A172 (cell line): ENCODE measurements at regions not wholly inside any gene's neighbourhood (a gene's known extent, or its start where the extent isn't known, plus 50 kb on each side); places are given as distances from the start of the nearest gene placed in this dataset.
A peak's percentile ranks its signal among the peaks of the same experiment; 100 is the strongest.

Experiments
- DNase-seq: peaks from one replicate; pipeline ENCODE4 v3.0.0-alpha.2; 2015; ENCODE audit warnings: low spot score

DNA sequence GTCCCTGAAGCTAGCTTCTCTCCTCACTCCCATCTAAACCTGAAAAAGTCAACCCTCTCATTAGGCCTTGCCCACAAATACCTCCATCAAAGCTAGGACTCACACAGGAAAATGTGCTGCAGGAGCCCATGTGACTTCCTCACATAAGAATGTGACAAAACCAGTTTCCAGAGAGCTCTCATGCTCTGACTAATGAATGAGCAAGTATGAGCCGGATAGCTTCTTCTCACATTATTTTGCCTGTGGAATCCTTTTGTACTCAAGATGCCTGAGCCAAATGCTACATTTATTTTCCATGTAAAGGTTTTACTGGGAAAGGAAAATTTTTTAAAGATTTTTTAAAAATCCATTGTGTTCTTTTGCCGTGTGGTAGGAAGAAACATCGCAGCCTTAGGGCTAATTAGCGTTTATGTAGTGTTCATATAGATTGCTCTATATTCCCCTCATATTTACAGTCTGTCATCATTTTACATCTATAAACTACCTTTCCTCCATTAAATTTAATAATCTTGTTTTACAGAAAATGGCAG is 68.6 kb upstream of the CCN6 start:
- peak; percentile 82 for DNase-seq

DNA sequence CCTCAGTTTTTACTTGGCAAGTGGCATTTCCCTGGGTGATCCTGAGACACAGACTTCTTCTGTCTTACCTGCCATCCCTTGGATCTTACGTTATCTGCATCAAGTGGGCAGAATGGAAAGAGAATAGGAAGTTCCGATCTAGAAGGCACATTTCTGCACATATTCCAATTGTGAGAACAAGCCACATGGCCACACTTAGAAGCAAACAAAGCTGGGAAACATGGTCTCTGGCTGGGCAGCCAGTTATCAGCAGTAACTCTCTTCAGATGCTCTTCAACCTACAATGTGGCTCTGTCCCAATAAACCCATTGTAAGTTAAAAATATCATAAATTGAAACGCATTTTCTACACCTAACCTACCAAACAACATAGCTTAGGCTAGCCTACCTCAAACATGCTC is 67.3 kb upstream of the CCN6 start:
- DNase-seq, result no peak

DNA sequence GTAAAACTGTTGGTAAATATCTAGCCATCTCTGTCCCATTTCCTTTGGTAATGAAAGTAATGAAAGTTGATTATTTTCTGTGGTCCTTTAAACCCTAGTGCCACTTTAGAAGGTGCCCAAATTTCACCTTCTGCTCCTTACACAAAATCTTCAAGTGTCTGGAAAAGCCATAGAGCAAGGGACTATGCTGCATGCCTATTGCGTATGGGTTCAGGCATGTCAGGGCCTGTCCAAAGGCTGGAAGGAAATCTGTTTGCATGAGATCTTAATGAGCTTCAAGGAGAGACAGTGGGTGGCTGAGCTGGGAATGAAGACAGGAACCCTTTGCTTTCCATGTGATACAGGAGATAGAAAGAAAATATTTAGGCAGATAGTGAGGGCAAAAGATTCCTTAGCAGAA is 66.6 kb upstream of the CCN6 start:
- DNase-seq, result no peak

DNA sequence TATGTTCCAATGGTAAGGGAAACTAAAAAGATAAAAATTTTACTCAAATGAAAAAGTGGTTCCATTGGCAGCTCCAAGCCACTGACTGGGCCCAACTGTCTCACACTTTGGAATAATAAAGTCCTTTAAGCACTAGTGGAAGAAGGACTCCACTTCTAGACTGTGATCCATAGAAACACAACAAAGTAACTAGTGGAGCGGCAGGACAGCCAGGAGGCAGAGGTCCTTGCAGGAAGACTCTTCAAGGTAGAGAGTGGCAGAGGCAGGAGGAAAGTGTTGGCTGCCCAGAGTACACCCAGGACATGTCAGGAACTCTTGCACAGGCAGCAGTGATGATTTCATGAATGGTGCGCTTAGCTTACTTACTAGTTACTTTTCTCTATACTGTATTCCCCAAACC is 65.0 kb upstream of the CCN6 start:
- DNase-seq, result no peak

DNA sequence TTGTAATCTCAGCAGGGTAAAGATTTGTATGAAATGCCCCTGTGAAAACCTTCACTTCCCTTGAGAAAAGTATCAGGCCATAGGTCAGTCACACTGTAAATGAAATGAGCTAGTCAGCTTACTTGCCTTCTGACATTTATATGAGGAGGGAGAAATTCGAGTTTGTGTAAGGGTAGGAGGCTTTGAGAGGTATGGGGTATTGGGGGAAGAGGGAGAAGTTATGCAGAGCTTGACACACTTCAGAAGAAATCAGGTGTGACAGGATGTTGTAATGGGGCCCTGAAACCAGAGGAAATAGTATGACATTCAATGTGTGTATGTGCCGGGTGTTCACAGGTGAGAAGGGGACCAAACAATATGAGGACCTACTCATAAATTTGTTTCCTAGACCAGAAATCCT is 64.2 kb upstream of the CCN6 start:
- no peak for DNase-seq

DNA sequence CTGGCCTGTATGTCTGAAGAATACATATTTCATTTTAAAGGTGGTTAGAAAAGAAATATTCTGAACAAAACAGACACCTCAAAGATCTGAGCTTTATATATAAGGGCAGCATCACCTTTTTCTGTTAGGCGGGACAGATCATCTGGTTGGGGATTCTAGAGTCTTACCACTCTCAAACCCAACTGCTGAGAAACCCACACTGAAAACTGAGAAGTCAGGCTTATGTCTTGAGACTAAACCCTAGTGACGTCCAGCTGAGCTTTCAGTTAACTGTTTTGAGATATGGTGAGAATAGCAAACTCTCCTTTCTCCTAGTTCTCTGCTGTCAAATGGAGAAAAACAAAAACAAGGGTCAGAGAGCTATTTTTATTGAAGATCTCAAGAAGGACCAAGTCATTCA is 63.7 kb upstream of the CCN6 start:
- DNase-seq, result no peak

DNA sequence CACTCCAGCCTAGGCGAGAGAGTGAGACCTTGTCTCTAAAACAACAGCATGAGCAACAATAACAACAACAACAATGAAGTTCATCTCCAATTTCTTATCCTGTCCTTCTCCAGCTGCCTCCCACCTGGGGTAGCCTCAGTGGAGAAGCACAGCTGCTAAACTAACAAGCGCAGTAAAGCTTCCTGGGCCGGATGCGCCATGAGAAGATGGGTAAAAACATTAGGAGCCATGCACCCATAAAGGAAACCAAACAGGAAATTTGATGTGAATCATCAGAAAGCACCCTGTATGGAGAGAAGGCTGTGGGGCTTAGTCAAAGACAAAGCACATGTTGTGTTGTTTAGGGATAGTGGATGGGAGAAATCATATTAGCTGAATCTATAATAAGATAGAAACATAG is 61.1 kb upstream of the CCN6 start:
- peak; percentile 74 for DNase-seq

DNA sequence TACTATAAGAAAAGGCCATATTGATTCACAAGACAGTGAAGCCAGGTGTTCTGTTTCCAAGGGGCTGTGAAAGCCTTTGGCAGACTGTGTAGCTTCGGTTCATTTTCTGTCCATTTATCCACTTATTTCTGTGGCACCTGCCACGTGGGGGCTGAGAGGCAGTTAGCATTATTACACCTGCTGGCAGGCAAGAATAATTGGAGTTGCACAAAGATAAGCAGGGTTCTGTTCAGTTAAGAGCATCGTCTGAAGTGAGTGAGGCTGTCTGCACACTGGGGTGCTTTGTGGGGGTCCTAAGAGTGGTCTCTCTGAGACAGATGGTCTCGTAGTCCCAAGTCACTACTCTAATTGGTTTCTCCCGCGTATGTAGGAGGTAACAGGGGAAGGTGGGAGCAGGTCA is 60.6 kb upstream of the CCN6 start:
- DNase-seq, result no peak

DNA sequence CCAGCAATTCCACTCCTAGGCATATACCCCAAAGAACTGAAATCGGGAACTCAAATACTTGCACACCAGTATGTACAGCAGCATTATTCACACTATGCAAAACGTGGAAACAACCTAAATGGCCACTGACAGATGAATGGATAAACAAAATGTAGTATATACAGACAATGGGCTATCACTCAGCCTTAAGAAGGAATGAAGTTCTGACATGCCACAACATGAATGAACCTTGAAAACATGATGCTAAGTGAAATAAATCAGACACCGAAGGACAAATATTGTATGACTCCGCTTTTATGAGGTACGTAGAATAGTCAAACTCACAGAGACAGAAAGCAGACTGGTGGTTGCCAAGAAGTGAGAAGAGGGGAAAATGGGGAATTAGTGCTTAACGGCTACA is 59.1 kb upstream of the CCN6 start:
- DNase-seq, result no peak

DNA sequence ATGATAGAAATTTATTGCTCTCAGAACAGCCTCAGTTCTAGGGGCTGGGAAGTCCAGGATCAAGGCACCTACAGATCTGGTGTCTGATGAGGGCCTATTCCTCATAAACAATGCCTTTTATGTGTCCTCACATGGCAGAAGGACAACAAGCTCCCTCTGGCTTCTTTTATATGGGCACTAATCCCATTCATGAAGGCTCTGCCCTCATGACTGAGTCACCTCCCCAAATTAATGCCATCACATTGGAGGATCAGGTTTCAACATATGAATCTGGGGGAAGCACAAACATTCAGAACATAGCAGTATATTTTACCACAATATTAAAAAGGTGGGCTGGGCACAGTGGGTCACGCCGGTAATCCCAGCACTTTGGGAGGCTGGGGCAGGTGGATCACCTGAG is 58.5 kb upstream of the CCN6 start:
- DNase-seq, result no peak

DNA sequence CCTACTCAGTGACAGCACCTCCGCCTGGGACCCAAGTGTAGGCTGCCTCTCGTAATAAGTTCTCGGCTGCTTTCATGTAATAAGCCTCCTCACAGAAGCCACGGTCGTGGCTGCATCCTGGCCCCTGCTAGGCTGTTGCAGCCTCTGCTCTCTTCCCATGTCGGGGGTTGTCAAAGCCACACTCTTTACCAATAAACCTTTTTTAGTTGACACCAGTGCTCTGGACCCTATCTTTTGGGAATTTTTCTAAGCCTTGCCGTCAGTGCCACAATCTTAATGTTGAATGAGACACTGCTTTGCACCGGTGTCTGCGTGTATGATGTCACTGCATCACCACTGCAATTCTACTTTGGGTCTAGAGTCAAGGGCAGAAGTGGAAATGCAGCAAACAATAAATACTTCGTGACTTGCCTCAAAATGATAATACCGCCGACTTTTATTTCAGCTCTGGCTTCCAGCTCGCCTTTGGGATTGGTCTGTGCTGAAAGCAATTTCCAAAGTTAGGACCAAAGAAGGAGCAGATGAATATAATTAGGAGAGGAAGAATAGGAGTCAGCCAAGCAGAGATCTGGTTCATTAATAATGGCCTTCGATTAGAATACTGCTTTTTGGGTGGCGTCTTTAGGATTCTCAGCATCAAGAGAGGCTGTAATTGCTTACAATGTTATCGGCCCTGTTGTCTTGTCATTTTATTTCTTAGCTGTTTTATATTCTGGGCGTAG is 57.6 kb upstream of the CCN6 start:
- DNase-seq, result no peak

DNA sequence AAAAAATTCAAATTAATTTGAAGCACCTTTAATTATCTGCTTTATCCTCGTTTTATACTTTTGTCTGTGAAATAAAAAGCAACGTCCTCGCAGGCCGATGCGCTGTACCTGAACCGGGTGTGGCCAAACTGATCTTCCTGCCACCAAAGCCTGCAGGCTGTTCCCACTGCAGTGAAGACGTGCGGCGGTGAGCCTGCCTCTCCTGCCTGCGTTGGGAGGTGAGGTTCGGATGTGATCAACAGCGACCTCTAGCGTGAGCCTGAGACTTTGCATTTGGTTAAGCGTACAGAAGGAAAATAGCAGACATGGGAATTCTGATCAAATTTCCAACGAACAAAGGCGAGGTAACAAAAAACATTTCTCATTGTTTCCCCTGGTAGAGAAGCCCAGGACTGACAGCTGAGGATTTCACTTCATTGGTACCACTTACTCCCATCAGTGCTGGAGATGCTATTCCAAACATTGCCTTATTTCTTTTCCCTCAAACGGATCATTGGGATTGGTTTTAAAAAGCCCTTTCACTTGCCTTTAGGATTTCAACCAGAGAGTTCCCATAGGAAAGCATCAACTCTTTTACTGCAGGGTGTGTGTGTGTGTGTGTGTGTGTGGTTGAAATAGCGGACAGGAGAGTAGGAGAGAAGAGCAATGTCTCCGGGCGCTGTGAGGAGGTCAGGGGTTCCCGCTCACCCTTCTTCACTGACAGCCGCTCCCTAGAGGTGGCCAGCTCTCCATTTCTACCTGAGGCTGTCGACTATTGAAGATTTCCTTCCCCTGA is 56.6 kb upstream of the CCN6 start:
- peak; percentile 65 for DNase-seq

DNA sequence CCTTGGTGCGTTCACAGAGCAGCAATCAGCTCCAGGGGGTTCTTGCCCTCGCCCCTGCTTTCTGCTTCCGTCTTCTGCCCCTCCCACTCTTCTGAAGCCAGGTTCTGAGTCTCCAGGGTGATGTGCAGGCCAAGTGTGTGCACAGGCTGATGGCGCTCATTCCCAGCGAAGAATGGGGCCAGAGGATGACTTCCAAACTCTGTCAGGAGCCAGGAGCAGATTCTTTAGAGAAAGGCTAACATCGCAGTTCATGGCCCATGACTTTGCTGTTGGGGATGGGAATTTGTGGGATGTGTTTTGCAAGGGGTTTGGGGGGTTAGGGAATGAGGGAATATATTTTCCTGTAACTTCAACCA is 56.1 kb upstream of the CCN6 start:
- no peak for DNase-seq

DNA sequence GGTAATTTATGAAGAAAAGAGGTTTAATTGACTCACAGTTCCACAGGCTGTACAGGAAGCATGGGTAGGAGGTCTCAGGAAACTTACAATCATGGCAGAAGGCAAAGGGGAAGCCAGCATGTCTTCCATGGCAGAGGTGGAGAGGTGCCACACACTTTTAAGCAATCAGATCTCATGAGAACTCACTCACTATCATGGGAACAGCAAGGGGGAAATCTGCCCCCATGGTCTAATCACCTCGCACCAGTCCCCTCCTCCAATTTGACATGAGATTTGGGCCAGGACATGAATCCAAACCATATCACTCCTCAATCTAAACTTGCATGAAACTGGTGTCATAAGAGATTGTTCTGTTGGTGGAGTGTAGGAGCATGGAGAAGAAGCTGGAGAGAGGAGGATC is 51.6 kb upstream of the CCN6 start:
- no peak for DNase-seq
